Endothelial cell of umbilical vein (primary cell): ENCODE measurements at regions not wholly inside any gene's neighbourhood (a gene's known extent, or its start where the extent isn't known, plus 50 kb on each side); places are given as distances from the start of the nearest gene placed in this dataset.

Experiments
- BruUV-seq: library from RNA; stranded (reverse); fragments of 400-500 nt; replicated peaks from 2 replicates; lab custom pipeline; 2021; lab: Mats Ljungman, UMichigan
- CTCF ChIA-PET: fragments of 300-600, 350-600 bp; sonication (Branson Sonifier 250); formaldehyde crosslinking; loops from one replicate; lab custom pipeline; 2021; ENCODE audit warnings: antibody characterized with exemption, inconsistent platforms; lab: Charles Lee
- POLR2A ChIA-PET: fragments of 300-600, 350-600 bp; sonication (Branson Sonifier 250); formaldehyde crosslinking; loops from one replicate; lab custom pipeline; 2021; ENCODE audit warnings: antibody characterized with exemption, inconsistent platforms; lab: Charles Lee
- DNase-seq: peaks from one replicate; pipeline ENCODE4 v3.0.0-alpha.2; 2011; ENCODE audit warnings: low read depth, low spot score
- FAIRE-seq: peaks from 2 replicates; lab custom pipeline; 2011; peaks lifted over from hg19 to GRCh38; lab: Jason Lieb, UNC
- H2AFZ ChIP-seq: 2 replicates; pipeline ENCODE4 v1.6.0; 2012; ENCODE audit warnings: low read depth, low read length, control low read depth, inconsistent platforms
- H3K27ac ChIP-seq: 2 replicates; pipeline ENCODE4 v1.5.1; 2011; ENCODE audit warnings: low read depth, mild to moderate bottlenecking, control low read depth, low read length, moderate library complexity; ENCODE audit not compliant: insufficient read depth
- H3K27me3 ChIP-seq, 2 experiments: 2 replicates each; pipeline versions ENCODE4 v1.6.0 to v1.6.1; 2011; ENCODE audit warnings: low read length in 2 of 2, mixed read lengths in 1 of 2; ENCODE audit not compliant: control insufficient read depth in 2 of 2, insufficient read depth in 2 of 2
- H3K36me3 ChIP-seq, 2 experiments: 2 replicates in 1 of 2; 3 replicates in 1 of 2; pipeline ENCODE4 v1.5.1; 2011; ENCODE audit warnings: low read length in 2 of 2, mild to moderate bottlenecking in 1 of 2, moderate library complexity in 1 of 2; ENCODE audit not compliant: control insufficient read depth in 2 of 2, insufficient read depth in 2 of 2; ENCODE audit errors: extremely low read depth in 1 of 2
- H3K4me1 ChIP-seq: 3 replicates; pipeline ENCODE4 v1.5.1; 2011; ENCODE audit warnings: mild to moderate bottlenecking, low read length; ENCODE audit not compliant: control insufficient read depth, insufficient read depth; ENCODE audit errors: extremely low read depth
- H3K4me2 ChIP-seq: 2 replicates; pipeline ENCODE4 v1.6.1; 2011; ENCODE audit warnings: low read length, control low read depth, mixed read lengths; ENCODE audit not compliant: insufficient read depth
- H3K4me3 ChIP-seq, 3 experiments: fragments of 200-600 bp in 1 of 3; sonication (generic), shearing (Covaris generic) in 1 of 3; replicated peaks in 1 of 3; 2 replicates each; pipeline ENCODE4 v1.5.1; 2011 to 2016; ENCODE audit warnings: control low read depth in 3 of 3, low read length in 3 of 3, mild to moderate bottlenecking in 2 of 3, inconsistent platforms in 1 of 3, low read depth in 1 of 3, moderate library complexity in 1 of 3; ENCODE audit not compliant: insufficient read depth in 1 of 3
- H3K79me2 ChIP-seq: 2 replicates; pipeline ENCODE4 v1.6.0; 2012; ENCODE audit warnings: low read length, inconsistent platforms; ENCODE audit not compliant: control insufficient read depth, insufficient read depth
- H3K9ac ChIP-seq: replicated peaks from 2 replicates; pipeline ENCODE3; 2011; ENCODE audit warnings: low read length, control low read depth; ENCODE audit not compliant: insufficient read depth; ENCODE audit errors: extremely low read depth
- H3K9me1 ChIP-seq: replicated peaks from 3 replicates; pipeline ENCODE4 v1.6.0; 2011; ENCODE audit warnings: mild to moderate bottlenecking, low read length; ENCODE audit not compliant: control insufficient read depth, insufficient read depth; ENCODE audit errors: extremely low read depth
- H3K9me3 ChIP-seq: replicated peaks from 2 replicates; pipeline ENCODE4 v1.5.1; 2012; ENCODE audit warnings: low read length, inconsistent platforms; ENCODE audit not compliant: control insufficient read depth, insufficient read depth
- H4K20me1 ChIP-seq: replicated peaks from 2 replicates; pipeline ENCODE3; 2011; ENCODE audit warnings: mild to moderate bottlenecking, low read length; ENCODE audit not compliant: control insufficient read depth, insufficient read depth; ENCODE audit errors: extremely low read depth
- CTCF ChIP-seq, 2 donors: IDR thresholded peaks; 1 replicate in 1 of 2; 2 replicates in 1 of 2; pipeline ENCODE4 v1.5.1; 2011; ENCODE audit warnings: low read length in 2 of 2, mild to moderate bottlenecking in 2 of 2, moderate library complexity in 2 of 2, control low read depth in 1 of 2, inconsistent platforms in 1 of 2, low read depth in 1 of 2; ENCODE audit not compliant: insufficient read depth in 1 of 2; ENCODE audit errors: extremely low read depth in 1 of 2
- EZH2 ChIP-seq: IDR thresholded peaks from 2 replicates; pipeline ENCODE4 v1.6.1; 2012; ENCODE audit warnings: borderline replicate concordance, low read depth, mild to moderate bottlenecking, moderate library complexity, low read length, inconsistent platforms; ENCODE audit not compliant: severe bottlenecking
- FOS ChIP-seq: IDR thresholded peaks from 2 replicates; pipeline ENCODE4 v1.6.1; 2011; ENCODE audit warnings: mild to moderate bottlenecking, low read length, moderate library complexity, borderline replicate concordance; ENCODE audit not compliant: insufficient read depth
- GATA2 ChIP-seq: IDR thresholded peaks from 2 replicates; pipeline ENCODE4 v1.7.0; 2011; ENCODE audit warnings: low read depth, mild to moderate bottlenecking, moderate library complexity, mixed read lengths, low read length; ENCODE audit not compliant: insufficient read length, insufficient read depth
- JUN ChIP-seq: IDR thresholded peaks from 2 replicates; pipeline ENCODE4 v1.6.1; 2011; ENCODE audit warnings: borderline replicate concordance, low read depth; ENCODE audit not compliant: insufficient read length, insufficient read depth
- MAX ChIP-seq: IDR thresholded peaks from 2 replicates; pipeline ENCODE4 v1.6.1; 2011; ENCODE audit not compliant: insufficient read depth, insufficient read length
- MYC ChIP-seq: IDR thresholded peaks from one replicate; pipeline ENCODE4 v1.6.1; 2011; ENCODE audit warnings: mild to moderate bottlenecking, low read depth, low read length
- POLR2A ChIP-seq: IDR thresholded peaks from 2 replicates; pipeline ENCODE4 v1.6.1; 2012; ENCODE audit warnings: low read depth, mild to moderate bottlenecking, control low read depth, low read length
- POLR2AphosphoS5 ChIP-seq: IDR thresholded peaks from 2 replicates; pipeline ENCODE4 v1.6.1; 2012; ENCODE audit warnings: low read depth, mild to moderate bottlenecking, control low read depth, low read length, moderate library complexity; ENCODE audit not compliant: insufficient read depth
- dilution Hi-C: fragments of 300-500 bp; cut with MboI; formaldehyde crosslinking; loops from one replicate; pipeline ENCODE4 v1.15.0; 2019; ENCODE audit warnings: low sequenced_read_pairs; ENCODE audit not compliant: extremely low pct_ligation_motif_present
- intact Hi-C: fragments of 100-400 bp; cut with micrococcal nuclease; formaldehyde crosslinking; loops from one replicate; pipeline ENCODE4 v1.10.0; 2022

GRCh38 chr1:213533125-213533524, 454.6 kb upstream of the PROX1 start:
- no TSS peak for BruUV-seq
- H3K9me3 ChIP-seq, result no peaks in the 10 kb centered on the region
- intact Hi-C loops, result no loop called here
- no peaks in the 10 kb centered on the region for H4K20me1 ChIP-seq
- no peak overlapping the region for H3K4me2 ChIP-seq
- no peak overlapping the region for H2AFZ ChIP-seq
- H3K4me3 ChIP-seq, result no peak overlapping the region
- CTCF ChIA-PET, result no interaction called here
- DNase-seq, result no peak
- no peaks in the 10 kb centered on the region for H3K4me1 ChIP-seq
- POLR2A ChIA-PET, result no interaction called here
- no peak overlapping the region for H3K9ac ChIP-seq
- H3K36me3 ChIP-seq, result no peaks in the 10 kb centered on the region
- dilution Hi-C loops, result no loop called here
- FAIRE-seq, result no peak
- H3K27me3 ChIP-seq, result no peaks in the 10 kb centered on the region
- H3K79me2 ChIP-seq, result no peaks in the 10 kb centered on the region
- H3K27ac ChIP-seq, result no peak overlapping the region
- H3K9me1 ChIP-seq, result no peaks in the 10 kb centered on the region
- TF ChIP-seq MYC (no peak), MAX (no peak), GATA2 (no peak), POLR2A (no peak), FOS (no peak), CTCF (IDR thresholded peaks at IDR 0.05; ENCODE audit: extremely low read depth in 1 of 2, insufficient read depth in 1 of 2, low read depth in 1 of 2, low read length in 2 of 2) (no peak), EZH2 (no peak), POLR2AphosphoS5 (no peak), JUN (no peak)
